GM12891 (cell line): ENCODE measurements at regions not wholly inside any gene's neighbourhood (a gene's known extent, or its start where the extent isn't known, plus 50 kb on each side); places are given as distances from the start of the nearest gene placed in this dataset.

ENCODE experiments used
- POLR2A ChIP-seq: IDR thresholded peaks from 2 replicates; pipeline ENCODE4 v1.6.1; 2011; ENCODE audit warnings: low read depth, low read length, control low read depth
- POLR2AphosphoS5 ChIP-seq: IDR thresholded peaks from 2 replicates; pipeline ENCODE4 v1.6.1; 2011; ENCODE audit warnings: low read depth, low read length, control low read depth
- SPI1 ChIP-seq: IDR thresholded peaks from 2 replicates; pipeline ENCODE4 v1.6.1; 2011; ENCODE audit warnings: low read depth, low read length, control low read depth
- TAF1 ChIP-seq: IDR thresholded peaks from 2 replicates; pipeline ENCODE4 v1.6.1; 2011; ENCODE audit warnings: low read depth, low read length, control low read depth

GRCh38 chrX:117400839-117401238 lies 715.8 kb downstream of the KLHL13 start:
- TF ChIP-seq POLR2A (no peak), POLR2AphosphoS5 (no peak), TAF1 (no peak), SPI1 (no peak)
